ENCODE measurements at regions not wholly inside any gene's neighbourhood (a gene's known extent, or its start where the extent isn't known, plus 50 kb on each side); places are given as distances from the start of the nearest gene placed in this dataset.
"Not testable (repeated sequence)": the region's sequence is repeated elsewhere in the genome, so short reads cannot be mapped to it uniquely, and the experiment has no call there.

GRCh38 chr4:10828918-10829538 lies 144.5 kb upstream of the CLNK start:
- H3K27me3 ChIP-seq (ENCODE audit: control insufficient read depth in 1 of 2, insufficient read depth in 2 of 2, low read length in 2 of 2); H3K9me3 ChIP-seq (ENCODE audit: control insufficient read depth in 2 of 2, insufficient read depth in 1 of 2, low read depth in 1 of 2, low read length in 1 of 2): not testable (repeated sequence)
- WGBS, 2 donors: 95 to 97% methylated on average over 21 of the region's 21 CpGs

GRCh38 chr4:10821826-10822225 lies 137.3 kb upstream of the CLNK start:
- no peaks in the 10 kb centered on the region for H3K9me3 ChIP-seq (ENCODE audit: control insufficient read depth in 2 of 2, insufficient read depth in 1 of 2, low read depth in 1 of 2, low read length in 1 of 2)
- 83 to 87% methylated on average over 3 of the region's 3 CpGs for WGBS, 2 donors

More at GRCh38 chr4:10828918-10829538, 144.5 kb upstream of the CLNK start:
- not testable (repeated sequence) for H3K27ac ChIP-seq (ENCODE audit: low read depth in 2 of 2, low read length in 1 of 2); H3K36me3 ChIP-seq (ENCODE audit: control insufficient read depth in 2 of 2, insufficient read depth in 2 of 2, low read length in 1 of 2); H3K4me1 ChIP-seq (ENCODE audit: control insufficient read depth in 2 of 2, insufficient read depth in 2 of 2, low read length in 1 of 2); H3K4me3 ChIP-seq (ENCODE audit: low read depth in 1 of 2, low read length in 2 of 2)

GRCh38 chr4:10816571-10816970 lies 132.0 kb upstream of the CLNK start:
- H3K9me3 ChIP-seq (ENCODE audit: control insufficient read depth in 2 of 2, insufficient read depth in 1 of 2, low read depth in 1 of 2, low read length in 1 of 2): no peaks in the 10 kb centered on the region
- no peaks in the 10 kb centered on the region for H3K36me3 ChIP-seq (ENCODE audit: control insufficient read depth in 2 of 2, insufficient read depth in 2 of 2, low read length in 1 of 2)
- H3K4me1 ChIP-seq (ENCODE audit: control insufficient read depth in 2 of 2, insufficient read depth in 2 of 2, low read length in 1 of 2): no peaks in the 10 kb centered on the region
- H3K27me3 ChIP-seq (ENCODE audit: control insufficient read depth in 1 of 2, insufficient read depth in 2 of 2, low read length in 2 of 2): no peaks in the 10 kb centered on the region
- H3K27ac ChIP-seq (ENCODE audit: low read depth in 2 of 2, low read length in 1 of 2): no peak overlapping the region
- no peak overlapping the region for H3K4me3 ChIP-seq (ENCODE audit: low read depth in 1 of 2, low read length in 2 of 2)
- 88 to 92% methylated on average over 8 of the region's 8 CpGs for WGBS, 2 donors

More at GRCh38 chr4:10821826-10822225, 137.3 kb upstream of the CLNK start:
- H3K4me3 ChIP-seq (ENCODE audit: low read depth in 1 of 2, low read length in 2 of 2): no peak overlapping the region
- no peaks in the 10 kb centered on the region for H3K27me3 ChIP-seq (ENCODE audit: control insufficient read depth in 1 of 2, insufficient read depth in 2 of 2, low read length in 2 of 2)
- no peaks in the 10 kb centered on the region for H3K36me3 ChIP-seq (ENCODE audit: control insufficient read depth in 2 of 2, insufficient read depth in 2 of 2, low read length in 1 of 2)
- H3K4me1 ChIP-seq (ENCODE audit: control insufficient read depth in 2 of 2, insufficient read depth in 2 of 2, low read length in 1 of 2): no peaks in the 10 kb centered on the region
- no peak overlapping the region for H3K27ac ChIP-seq (ENCODE audit: low read depth in 2 of 2, low read length in 1 of 2)

- no peaks in the 10 kb centered on the region for H3K4me1 ChIP-seq (ENCODE audit: control insufficient read depth in 2 of 2, insufficient read depth in 2 of 2, low read length in 1 of 2)
- WGBS, 2 donors: 38% methylated on average over 4 of the region's 4 CpGs
- H3K4me3 ChIP-seq (ENCODE audit: low read depth in 1 of 2, low read length in 2 of 2): no peak overlapping the region
- H3K27ac ChIP-seq (ENCODE audit: low read depth in 2 of 2, low read length in 1 of 2): no peak overlapping the region
- H3K27me3 ChIP-seq (ENCODE audit: control insufficient read depth in 1 of 2, insufficient read depth in 2 of 2, low read length in 2 of 2): no peaks in the 10 kb centered on the region
- no peaks in the 10 kb centered on the region for H3K9me3 ChIP-seq (ENCODE audit: control insufficient read depth in 2 of 2, insufficient read depth in 1 of 2, low read depth in 1 of 2, low read length in 1 of 2)
- H3K36me3 ChIP-seq (ENCODE audit: control insufficient read depth in 2 of 2, insufficient read depth in 2 of 2, low read length in 1 of 2): no peaks in the 10 kb centered on the region
Observed at GRCh38 chr4:10811991-10812390, 127.4 kb upstream of the CLNK start.

- H3K27ac ChIP-seq (ENCODE audit: low read depth in 2 of 2, low read length in 1 of 2): no peak overlapping the region
- no peaks in the 10 kb centered on the region for H3K4me1 ChIP-seq (ENCODE audit: control insufficient read depth in 2 of 2, insufficient read depth in 2 of 2, low read length in 1 of 2)
- 75 to 83% methylated on average over 7 of the region's 7 CpGs for WGBS, 2 donors
- no peaks in the 10 kb centered on the region for H3K27me3 ChIP-seq (ENCODE audit: control insufficient read depth in 1 of 2, insufficient read depth in 2 of 2, low read length in 2 of 2)
- no peak overlapping the region for H3K4me3 ChIP-seq (ENCODE audit: low read depth in 1 of 2, low read length in 2 of 2)
- no peaks in the 10 kb centered on the region for H3K9me3 ChIP-seq (ENCODE audit: control insufficient read depth in 2 of 2, insufficient read depth in 1 of 2, low read depth in 1 of 2, low read length in 1 of 2)
- no peaks in the 10 kb centered on the region for H3K36me3 ChIP-seq (ENCODE audit: control insufficient read depth in 2 of 2, insufficient read depth in 2 of 2, low read length in 1 of 2)
Observed at GRCh38 chr4:10810411-10810810, 125.8 kb upstream of the CLNK start.

- H3K36me3 ChIP-seq (ENCODE audit: control insufficient read depth in 2 of 2, insufficient read depth in 2 of 2, low read length in 1 of 2): no peaks in the 10 kb centered on the region
- H3K27me3 ChIP-seq (ENCODE audit: control insufficient read depth in 1 of 2, insufficient read depth in 2 of 2, low read length in 2 of 2): no peaks in the 10 kb centered on the region
- H3K4me3 ChIP-seq (ENCODE audit: low read depth in 1 of 2, low read length in 2 of 2): no peak overlapping the region
- H3K4me1 ChIP-seq (ENCODE audit: control insufficient read depth in 2 of 2, insufficient read depth in 2 of 2, low read length in 1 of 2): no peaks in the 10 kb centered on the region
- no peak overlapping the region for H3K27ac ChIP-seq (ENCODE audit: low read depth in 2 of 2, low read length in 1 of 2)
- 78 to 81% methylated on average over 3 of the region's 3 CpGs for WGBS, 2 donors
- no peaks in the 10 kb centered on the region for H3K9me3 ChIP-seq (ENCODE audit: control insufficient read depth in 2 of 2, insufficient read depth in 1 of 2, low read depth in 1 of 2, low read length in 1 of 2)
Observed at GRCh38 chr4:10809905-10810304, 125.3 kb upstream of the CLNK start.

- Histone ChIP-seq H3K27me3 (ENCODE audit: control insufficient read depth in 1 of 2, insufficient read depth in 2 of 2, low read length in 2 of 2) (no peaks in the 10 kb centered on the region), H3K9me3 (ENCODE audit: control insufficient read depth in 2 of 2, insufficient read depth in 1 of 2, low read depth in 1 of 2, low read length in 1 of 2) (no peaks in the 10 kb centered on the region), H3K27ac (ENCODE audit: low read depth in 2 of 2, low read length in 1 of 2) (no peak overlapping the region), H3K4me3 (ENCODE audit: low read depth in 1 of 2, low read length in 2 of 2) (no peak overlapping the region), H3K4me1 (ENCODE audit: control insufficient read depth in 2 of 2, insufficient read depth in 2 of 2, low read length in 1 of 2) (no peaks in the 10 kb centered on the region), H3K36me3 (ENCODE audit: control insufficient read depth in 2 of 2, insufficient read depth in 2 of 2, low read length in 1 of 2) (no peaks in the 10 kb centered on the region)
Observed at GRCh38 chr4:10808591-10808990, 124.0 kb upstream of the CLNK start.

- no peaks in the 10 kb centered on the region for H3K27me3 ChIP-seq (ENCODE audit: control insufficient read depth in 1 of 2, insufficient read depth in 2 of 2, low read length in 2 of 2)
- WGBS, 2 donors: 73 to 83% methylated on average over 4 of the region's 4 CpGs
- H3K27ac ChIP-seq (ENCODE audit: low read depth in 2 of 2, low read length in 1 of 2): no peak overlapping the region
- no peaks in the 10 kb centered on the region for H3K9me3 ChIP-seq (ENCODE audit: control insufficient read depth in 2 of 2, insufficient read depth in 1 of 2, low read depth in 1 of 2, low read length in 1 of 2)
- H3K36me3 ChIP-seq (ENCODE audit: control insufficient read depth in 2 of 2, insufficient read depth in 2 of 2, low read length in 1 of 2): no peaks in the 10 kb centered on the region
- no peaks in the 10 kb centered on the region for H3K4me1 ChIP-seq (ENCODE audit: control insufficient read depth in 2 of 2, insufficient read depth in 2 of 2, low read length in 1 of 2)
- H3K4me3 ChIP-seq (ENCODE audit: low read depth in 1 of 2, low read length in 2 of 2): no peak overlapping the region
Observed at GRCh38 chr4:10806953-10807645, 122.5 kb upstream of the CLNK start.

- no peaks in the 10 kb centered on the region for H3K9me3 ChIP-seq (ENCODE audit: control insufficient read depth in 2 of 2, insufficient read depth in 1 of 2, low read depth in 1 of 2, low read length in 1 of 2)
- H3K27me3 ChIP-seq (ENCODE audit: control insufficient read depth in 1 of 2, insufficient read depth in 2 of 2, low read length in 2 of 2): no peaks in the 10 kb centered on the region
- no peak overlapping the region for H3K4me3 ChIP-seq (ENCODE audit: low read depth in 1 of 2, low read length in 2 of 2)
- 55 to 67% methylated on average over 4 of the region's 4 CpGs for WGBS, 2 donors
- H3K4me1 ChIP-seq (ENCODE audit: control insufficient read depth in 2 of 2, insufficient read depth in 2 of 2, low read length in 1 of 2): no peaks in the 10 kb centered on the region
- H3K27ac ChIP-seq (ENCODE audit: low read depth in 2 of 2, low read length in 1 of 2): no peak overlapping the region
- no peaks in the 10 kb centered on the region for H3K36me3 ChIP-seq (ENCODE audit: control insufficient read depth in 2 of 2, insufficient read depth in 2 of 2, low read length in 1 of 2)
Observed at GRCh38 chr4:10803713-10804343, 119.3 kb upstream of the CLNK start.

GRCh38 chr4:10787365-10787764 lies 102.8 kb upstream of the CLNK start:
- H3K27me3 ChIP-seq (ENCODE audit: control insufficient read depth in 1 of 2, insufficient read depth in 2 of 2, low read length in 2 of 2): no peaks in the 10 kb centered on the region
- H3K27ac ChIP-seq (ENCODE audit: low read depth in 2 of 2, low read length in 1 of 2): no peak overlapping the region
- no peaks in the 10 kb centered on the region for H3K9me3 ChIP-seq (ENCODE audit: control insufficient read depth in 2 of 2, insufficient read depth in 1 of 2, low read depth in 1 of 2, low read length in 1 of 2)
- H3K36me3 ChIP-seq (ENCODE audit: control insufficient read depth in 2 of 2, insufficient read depth in 2 of 2, low read length in 1 of 2): no peaks in the 10 kb centered on the region
- H3K4me1 ChIP-seq (ENCODE audit: control insufficient read depth in 2 of 2, insufficient read depth in 2 of 2, low read length in 1 of 2): no peaks in the 10 kb centered on the region
- no peak overlapping the region for H3K4me3 ChIP-seq (ENCODE audit: low read depth in 1 of 2, low read length in 2 of 2)

Data from esophagus (tissue), 2 donors.